Fibroblast of pulmonary artery (primary cell): ENCODE measurements at regions not wholly inside any gene's neighbourhood (a gene's known extent, or its start where the extent isn't known, plus 50 kb on each side); places are given as distances from the start of the nearest gene placed in this dataset.

Experiments
- DNase-seq: peaks from one replicate; pipeline ENCODE4 v3.0.0-alpha.2; 2010; ENCODE audit warnings: low read depth
- H3K4me3 ChIP-seq: replicated peaks from 2 replicates; pipeline ENCODE4 v1.5.1; 2011; ENCODE audit warnings: low read depth, mild to moderate bottlenecking, control low read depth, low read length, moderate library complexity
- CTCF ChIP-seq: IDR thresholded peaks from 2 replicates; pipeline ENCODE4 v1.5.1; 2011; ENCODE audit warnings: mild to moderate bottlenecking, control low read depth, low read length, inconsistent platforms; ENCODE audit errors: missing control alignments

GRCh38 chr2:43116988-43117387, 109.4 kb downstream of the ZFP36L2 start:
- H3K4me3 ChIP-seq, result no peak overlapping the region
- no peak for TF ChIP-seq CTCF
- no peak for DNase-seq

- DNase-seq, result no peak
- TF ChIP-seq CTCF, result no peak
- H3K4me3 ChIP-seq, result no peak overlapping the region
Measured at GRCh38 chr2:43115881-43116280, 110.5 kb downstream of the ZFP36L2 start.

- no peak for TF ChIP-seq CTCF
- H3K4me3 ChIP-seq, result no peak overlapping the region
- peak; percentile 71 for DNase-seq
Measured at GRCh38 chr2:43114210-43114609, 112.2 kb downstream of the ZFP36L2 start.

- no peak overlapping the region for H3K4me3 ChIP-seq
- DNase-seq, result no peak
- no peak for TF ChIP-seq CTCF
Measured at GRCh38 chr2:43111788-43112554, 114.4 kb downstream of the ZFP36L2 start.

- DNase-seq, result peak; percentile 81
- no peak for TF ChIP-seq CTCF
- no peak overlapping the region for H3K4me3 ChIP-seq
Measured at GRCh38 chr2:43110442-43110871, 115.9 kb downstream of the ZFP36L2 start.

GRCh38 chr2:43109261-43109743, 117.1 kb downstream of the ZFP36L2 start:
- DNase-seq, result no peak
- no peak for TF ChIP-seq CTCF
- no peak overlapping the region for H3K4me3 ChIP-seq

GRCh38 chr2:43107679-43108078, 118.7 kb downstream of the ZFP36L2 start:
- no peak overlapping the region for H3K4me3 ChIP-seq
- no peak for TF ChIP-seq CTCF
- DNase-seq, result no peak
